NCI-H748 (cell line): ENCODE measurements at regions not wholly inside any gene's neighbourhood (a gene's known extent, or its start where the extent isn't known, plus 50 kb on each side); places are given as distances from the start of the nearest gene placed in this dataset.
"Not testable (repeated sequence)": the region's sequence is repeated elsewhere in the genome, so short reads cannot be mapped to it uniquely, and the experiment has no call there.

ENCODE experiments used
- DNase-seq: peaks from one replicate; lab custom pipeline; 2025; ENCODE audit not compliant: unreplicated experiment; lab: John Stamatoyannopoulos, UW

DNA sequence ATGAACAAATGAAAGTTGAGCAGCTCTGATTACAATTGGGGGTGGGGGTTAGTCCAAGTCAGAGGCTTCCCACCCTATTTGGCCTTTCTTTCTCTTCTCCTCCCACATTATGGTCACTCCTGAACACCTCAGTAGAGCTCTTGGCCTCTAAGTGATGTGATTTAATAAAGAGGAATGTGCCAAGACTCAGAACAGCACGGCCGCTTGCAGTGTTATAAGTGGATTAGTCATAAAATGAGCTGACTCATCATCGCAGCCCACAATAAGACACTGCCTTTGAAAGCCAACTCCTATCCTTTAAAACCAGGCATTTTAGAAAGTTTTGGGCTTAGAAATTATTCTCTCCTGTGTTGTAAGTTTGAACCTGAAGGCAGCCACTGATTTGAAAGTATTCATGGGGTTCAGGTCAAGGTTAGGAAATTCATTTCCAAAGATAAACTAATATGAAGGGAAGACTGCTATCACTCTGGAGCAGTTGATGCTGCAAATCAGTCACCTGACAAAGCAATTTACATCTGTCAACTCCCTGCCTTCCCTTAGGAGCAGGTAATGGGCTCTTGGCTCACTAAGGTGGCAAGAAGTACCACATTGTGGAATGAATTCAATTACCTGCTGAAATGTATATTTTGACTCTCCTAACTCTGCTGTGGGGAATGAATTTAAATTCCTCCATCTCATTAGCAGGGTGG lies 283.6 kb upstream of the NMUR2 start:
- no peak for DNase-seq

DNA sequence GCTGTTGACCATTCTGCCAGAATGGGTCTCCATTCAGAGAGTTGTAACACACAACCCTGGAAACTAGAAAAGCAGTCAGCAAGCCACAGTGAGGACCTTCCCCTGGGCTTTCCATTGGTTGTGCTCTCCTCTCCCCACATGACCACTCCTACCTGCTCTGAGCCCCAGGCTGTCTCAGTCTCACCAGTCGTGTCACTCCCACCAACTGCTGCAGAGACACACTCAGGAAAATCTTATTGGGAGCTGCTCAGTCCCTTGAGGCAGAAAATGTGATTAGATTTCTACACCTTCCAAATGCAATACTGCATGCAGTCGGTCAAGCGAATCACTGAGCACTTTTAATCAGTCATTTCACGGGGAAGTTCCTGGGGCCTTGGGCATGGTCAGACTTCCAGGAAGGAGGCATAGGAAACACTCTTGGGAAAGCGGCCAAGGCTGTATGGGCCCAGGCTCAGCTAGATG lies 284.2 kb upstream of the NMUR2 start:
- DNase-seq, result no peak

- no peak for DNase-seq
These were observed 289.2 kb upstream of the NMUR2 start for GRCh38 chr5:152694231-152694630.

- DNase-seq, result peak; percentile 85
These were observed 296.3 kb upstream of the NMUR2 start for GRCh38 chr5:152701305-152701949.

GRCh38 chr5:152704286-152704685 lies 299.2 kb upstream of the NMUR2 start:
- no peak for DNase-seq

GRCh38 chr5:152711801-152712388 lies 306.8 kb upstream of the NMUR2 start:
- DNase-seq, result no peak

GRCh38 chr5:152717393-152717792 lies 312.3 kb upstream of the NMUR2 start:
- no peak for DNase-seq

DNA sequence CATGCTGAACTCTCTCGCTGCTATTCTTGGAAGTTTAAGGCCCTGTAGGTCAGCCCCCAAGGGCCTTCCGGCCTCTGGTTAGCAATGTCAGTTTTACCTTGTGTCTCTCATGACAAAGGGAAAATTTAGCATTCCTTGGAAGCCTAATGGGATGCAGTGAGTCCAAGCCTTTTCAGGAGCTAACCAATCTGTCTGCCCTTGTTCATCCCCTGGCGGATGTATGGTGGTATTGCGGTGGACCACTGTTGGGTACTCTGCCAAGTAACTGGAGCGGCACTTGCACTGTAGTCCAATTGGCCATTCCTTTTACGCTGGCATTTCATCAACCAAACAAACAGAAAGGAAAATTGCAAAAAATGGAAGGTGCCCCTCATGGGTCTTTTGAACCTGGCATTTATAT lies 318.4 kb upstream of the NMUR2 start:
- no peak for DNase-seq

DNA sequence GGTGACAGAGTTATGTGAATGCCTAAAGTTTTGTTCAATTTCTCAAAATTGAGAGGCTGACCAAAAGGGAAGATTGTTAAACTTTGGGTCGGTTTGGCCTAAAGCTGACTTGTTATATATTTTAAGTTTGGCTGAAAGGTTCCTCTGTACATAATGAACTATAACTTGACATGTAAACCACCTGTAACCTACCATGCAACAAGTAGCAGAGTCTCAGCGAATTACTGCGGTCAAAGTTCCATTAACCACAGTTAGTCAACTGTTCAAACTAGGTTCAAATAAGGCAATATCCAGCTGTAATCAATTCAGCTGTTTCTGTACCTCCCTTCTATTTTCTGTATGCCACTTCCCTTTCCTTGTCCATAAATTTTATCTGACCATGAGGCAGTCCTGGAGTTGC lies 325.1 kb upstream of the NMUR2 start:
- no peak for DNase-seq

- DNase-seq, result no peak
These were observed 331.8 kb upstream of the NMUR2 start for GRCh38 chr5:152736906-152737305.

GRCh38 chr5:152739916-152740315 lies 334.8 kb upstream of the NMUR2 start:
- no peak for DNase-seq

GRCh38 chr5:152741126-152741525 lies 336.0 kb upstream of the NMUR2 start:
- not testable (repeated sequence) for DNase-seq

- DNase-seq, result not testable (repeated sequence)
These were observed 382.7 kb upstream of the NMUR2 start for GRCh38 chr5:152787709-152788217.

- no peak for DNase-seq
These were observed 396.8 kb upstream of the NMUR2 start for GRCh38 chr5:152801886-152802285.

GRCh38 chr5:152804179-152804578 lies 399.1 kb upstream of the NMUR2 start:
- no peak for DNase-seq

GRCh38 chr5:152811988-152812387 lies 406.9 kb upstream of the NMUR2 start:
- DNase-seq, result peak; percentile 36

DNA sequence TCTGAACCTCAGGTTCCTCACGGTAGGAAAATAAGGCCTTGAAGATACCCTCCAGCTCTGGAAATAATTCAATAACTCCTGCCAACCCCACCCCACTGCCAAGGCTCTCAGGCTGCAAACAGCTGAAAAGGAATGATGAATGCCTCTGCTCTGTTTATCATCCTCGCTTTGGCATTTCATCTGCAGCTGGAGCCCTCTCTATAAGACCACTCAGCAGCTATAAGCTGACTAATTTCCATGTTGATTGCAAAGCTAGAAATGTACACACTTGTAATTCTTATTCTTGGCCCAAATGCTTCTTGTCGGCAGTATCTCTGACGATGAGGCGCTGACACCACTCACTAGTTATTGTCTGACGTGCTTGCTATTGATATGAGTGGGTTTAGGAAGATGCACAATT lies 408.4 kb upstream of the NMUR2 start:
- DNase-seq, result no peak

DNA sequence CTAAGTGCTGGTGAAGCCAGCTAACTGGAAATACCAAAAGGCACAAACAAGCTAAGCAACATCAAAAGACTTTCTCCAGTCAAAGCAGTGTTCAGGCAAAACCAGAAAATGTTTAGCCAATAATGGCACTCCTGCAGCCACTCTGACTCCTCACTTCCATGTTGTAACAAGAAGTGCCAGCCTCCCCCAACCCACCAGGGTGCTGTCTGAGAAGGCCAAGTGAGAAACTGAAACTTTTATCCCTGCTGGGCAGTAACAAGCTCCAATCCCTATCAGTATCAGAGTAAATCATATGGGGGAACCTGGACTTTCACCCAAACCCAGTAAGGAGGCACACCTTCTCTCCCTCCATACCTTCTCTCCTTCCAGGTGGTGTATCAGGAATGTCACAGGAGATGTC lies 414.8 kb upstream of the NMUR2 start:
- no peak for DNase-seq

GRCh38 chr5:152824316-152824715 lies 419.2 kb upstream of the NMUR2 start:
- no peak for DNase-seq

- DNase-seq, result no peak
These were observed 433.2 kb upstream of the NMUR2 start for GRCh38 chr5:152838241-152838786.

- no peak for DNase-seq
These were observed 439.6 kb upstream of the NMUR2 start for GRCh38 chr5:152844713-152845112.

- DNase-seq, result no peak
These were observed 448.3 kb upstream of the NMUR2 start for GRCh38 chr5:152853361-152853760.
